ENCODE measurements at regions not wholly inside any gene's neighbourhood (a gene's known extent, or its start where the extent isn't known, plus 50 kb on each side); places are given as distances from the start of the nearest gene placed in this dataset.

DNA sequence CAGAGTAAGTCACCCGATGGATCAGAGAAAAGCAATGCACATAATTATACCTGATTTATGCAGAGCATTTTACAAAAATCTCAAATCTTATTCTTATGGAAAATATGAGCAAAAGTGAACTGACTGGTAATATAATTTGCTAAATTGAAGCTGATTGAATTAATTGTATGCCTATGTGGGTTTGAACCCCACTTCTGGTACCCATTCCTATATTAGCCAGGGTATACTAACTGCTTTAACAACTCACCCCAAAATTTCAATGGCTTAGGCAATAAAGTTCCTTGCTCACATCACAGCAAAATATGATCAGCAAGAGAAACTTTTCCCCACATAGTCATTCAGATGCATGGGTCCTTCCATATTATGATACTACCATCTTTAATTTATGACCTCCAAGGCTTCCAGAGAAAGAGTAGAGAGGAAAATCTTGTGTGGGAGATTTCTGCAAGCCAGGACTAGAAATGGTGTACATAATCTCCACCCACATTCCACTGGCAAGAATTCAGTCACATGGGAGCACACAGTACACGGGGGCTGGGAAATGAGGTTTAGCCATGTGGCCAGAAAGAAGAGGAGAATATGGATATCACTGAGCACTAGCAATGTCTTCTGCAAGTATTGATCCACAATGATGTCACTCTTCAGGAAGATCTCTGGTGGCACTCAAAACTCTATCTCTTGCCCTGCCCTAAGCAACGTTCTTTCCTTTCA, 640.7 kb downstream of the BCOR start:
- no peak for DNase-seq (ENCODE audit: extremely low read depth in 1 of 11, low read depth in 9 of 11, low spot score in 4 of 11)

- DNase-seq (ENCODE audit: extremely low read depth in 1 of 11, low read depth in 9 of 11, low spot score in 4 of 11): no peak
Measured at GRCh38 chrX:39458779-39459178, 639.0 kb downstream of the BCOR start.

DNA sequence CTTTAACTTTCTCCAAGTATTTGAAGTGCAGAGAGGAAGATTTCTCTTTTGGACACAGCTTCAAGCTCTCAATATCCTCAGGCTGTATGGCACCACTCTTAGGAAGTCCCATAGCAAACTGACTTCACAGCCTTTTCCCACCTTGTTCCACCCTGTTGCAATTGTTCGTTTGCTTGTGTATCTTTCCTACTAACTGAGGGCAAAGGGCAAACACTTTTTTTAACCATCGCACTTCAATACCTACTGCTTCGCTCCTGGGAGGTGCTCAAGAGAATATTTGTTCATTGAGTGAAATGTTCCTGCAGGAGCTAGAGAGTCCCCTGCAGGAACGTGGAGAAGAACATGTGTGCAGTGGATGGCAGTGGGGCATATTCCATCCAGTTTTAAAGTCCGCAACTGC, 638.6 kb downstream of the BCOR start:
- DNase-seq (ENCODE audit: extremely low read depth in 1 of 11, low read depth in 9 of 11, low spot score in 4 of 11): no peak

DNA sequence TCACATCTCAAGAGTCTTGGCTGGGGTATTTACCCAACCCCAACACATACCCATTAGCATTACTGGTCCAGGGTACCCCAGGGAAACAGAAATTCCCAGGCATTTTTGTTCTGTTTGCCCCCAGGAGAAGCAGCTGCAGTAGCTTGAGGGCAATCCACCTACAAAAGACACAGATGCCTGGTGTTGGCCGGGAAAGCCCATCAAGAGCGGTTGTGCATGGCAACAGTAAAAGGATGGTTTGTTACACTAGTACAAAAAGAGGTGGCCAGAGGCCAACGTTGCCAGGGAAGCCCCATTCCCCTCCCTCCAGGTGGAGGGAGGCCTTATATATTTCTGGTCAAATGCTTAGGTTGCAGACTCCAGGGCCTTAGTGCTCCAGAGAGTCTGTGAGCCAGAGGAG, 637.8 kb downstream of the BCOR start:
- DNase-seq (ENCODE audit: extremely low read depth in 1 of 11, low read depth in 9 of 11, low spot score in 4 of 11): no peak

GRCh38 chrX:39460499-39460898, 637.3 kb downstream of the BCOR start:
- no peak for DNase-seq (ENCODE audit: extremely low read depth in 1 of 11, low read depth in 9 of 11, low spot score in 4 of 11)

DNA sequence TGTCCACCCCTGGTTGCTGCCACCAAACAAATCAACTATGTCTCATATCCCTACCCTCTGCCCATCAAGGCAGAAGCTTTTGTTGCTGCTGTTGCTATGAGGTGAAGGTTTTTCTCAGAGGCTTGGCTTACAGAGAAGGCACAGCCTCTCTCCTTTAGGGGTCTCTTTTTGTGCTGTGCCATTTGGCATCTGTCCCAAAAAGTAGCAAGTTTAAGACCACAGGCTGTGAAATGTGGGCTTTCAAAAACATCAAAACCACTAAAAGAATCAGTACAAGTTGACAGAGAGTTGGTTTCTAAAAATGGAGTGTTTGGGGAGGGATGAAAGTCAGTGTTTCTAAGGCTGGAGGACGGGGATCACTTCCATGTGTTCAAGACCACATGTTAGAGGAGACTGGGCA, 634.9 kb downstream of the BCOR start:
- DNase-seq (ENCODE audit: extremely low read depth in 1 of 11, low read depth in 9 of 11, low spot score in 4 of 11): no peak

DNA sequence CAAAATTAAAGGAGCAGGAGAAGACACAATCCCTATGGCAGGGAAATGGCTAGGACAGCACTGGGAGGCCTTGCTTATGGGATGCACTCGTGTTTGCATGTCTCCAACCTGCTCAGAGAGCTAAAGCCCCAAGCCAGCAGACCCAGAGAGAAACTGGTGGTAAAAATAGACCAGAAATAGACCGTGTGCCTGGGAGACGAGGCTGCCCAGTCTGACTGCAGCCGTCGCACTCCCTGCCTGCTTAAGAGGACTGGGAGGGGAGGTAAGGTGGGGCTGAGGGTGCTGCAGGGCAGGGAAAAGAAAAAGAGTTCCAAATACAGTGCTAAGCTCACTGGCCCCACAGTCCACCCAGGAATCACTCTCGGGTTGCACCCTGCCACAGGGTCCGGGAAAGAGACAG, 633.5 kb downstream of the BCOR start:
- DNase-seq (ENCODE audit: extremely low read depth in 1 of 11, low read depth in 9 of 11, low spot score in 4 of 11): no peak

GRCh38 chrX:39465467-39465866, 632.3 kb downstream of the BCOR start:
- no peak for DNase-seq (ENCODE audit: extremely low read depth in 1 of 11, low read depth in 9 of 11, low spot score in 4 of 11)

DNA sequence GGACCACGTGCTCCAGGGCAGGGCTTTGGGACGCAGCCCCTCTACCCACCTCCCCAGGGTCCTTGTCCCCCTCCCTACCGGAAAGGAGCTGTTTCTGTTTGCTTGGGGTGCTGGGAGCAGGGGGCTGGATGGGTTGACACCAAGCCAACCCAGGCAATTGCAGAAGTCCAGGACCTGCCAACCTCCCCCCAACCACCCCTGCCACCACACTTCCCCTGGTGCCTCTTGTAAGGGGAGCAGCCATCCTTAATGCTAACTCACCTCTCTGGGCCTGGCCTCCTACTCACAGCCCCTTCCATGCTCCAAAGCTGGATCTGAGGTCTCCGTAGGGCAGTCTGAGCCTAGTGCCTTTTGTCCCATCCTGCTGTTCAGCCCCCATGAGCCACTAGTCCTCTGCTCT, 631.9 kb downstream of the BCOR start:
- no peak for DNase-seq (ENCODE audit: extremely low read depth in 1 of 11, low read depth in 9 of 11, low spot score in 4 of 11)

GRCh38 chrX:39469126-39469525, 628.6 kb downstream of the BCOR start:
- DNase-seq (ENCODE audit: extremely low read depth in 1 of 11, low read depth in 9 of 11, low spot score in 4 of 11): no peak

DNA sequence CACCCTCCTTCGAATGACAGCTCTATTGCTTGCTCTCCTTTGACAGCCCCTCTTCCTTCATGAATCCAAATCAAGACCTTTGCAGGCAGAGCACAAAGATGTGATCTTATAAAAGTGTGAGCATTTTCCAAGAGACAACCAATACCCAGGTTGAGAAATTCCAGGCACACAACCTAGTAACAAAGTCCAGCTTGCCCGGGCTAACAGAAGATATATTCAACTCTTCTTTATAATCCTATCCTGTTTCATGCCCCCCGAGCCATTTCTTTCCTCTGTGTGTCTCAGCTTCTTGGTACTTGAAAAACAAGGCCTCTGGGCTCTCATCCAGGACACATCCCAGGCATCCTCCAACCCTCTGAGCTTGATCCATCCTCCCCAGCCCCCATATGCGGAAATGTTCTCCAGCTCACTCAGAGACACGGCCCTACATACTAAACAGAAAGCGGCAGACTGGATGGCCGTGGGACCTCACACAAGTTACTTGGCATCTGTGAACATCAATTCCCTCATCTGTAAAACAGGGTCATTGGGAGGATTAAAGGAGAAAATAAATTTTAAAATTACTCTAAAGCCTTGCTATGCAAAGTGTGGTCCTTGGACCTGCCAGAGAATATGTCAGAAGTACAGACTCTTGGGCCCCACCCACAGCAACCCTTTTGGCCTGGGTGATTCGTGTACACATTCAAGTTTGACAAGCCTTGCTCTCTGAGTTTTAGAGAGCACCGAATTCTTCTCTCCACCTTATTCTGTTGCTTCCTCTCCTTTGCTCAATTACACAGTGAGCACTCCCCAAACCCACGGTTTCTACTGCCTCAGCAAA, 627.0 kb downstream of the BCOR start:
- peak in 1 of 11 donors; percentile 21 for DNase-seq (ENCODE audit: extremely low read depth in 1 of 11, low read depth in 9 of 11, low spot score in 4 of 11)

DNA sequence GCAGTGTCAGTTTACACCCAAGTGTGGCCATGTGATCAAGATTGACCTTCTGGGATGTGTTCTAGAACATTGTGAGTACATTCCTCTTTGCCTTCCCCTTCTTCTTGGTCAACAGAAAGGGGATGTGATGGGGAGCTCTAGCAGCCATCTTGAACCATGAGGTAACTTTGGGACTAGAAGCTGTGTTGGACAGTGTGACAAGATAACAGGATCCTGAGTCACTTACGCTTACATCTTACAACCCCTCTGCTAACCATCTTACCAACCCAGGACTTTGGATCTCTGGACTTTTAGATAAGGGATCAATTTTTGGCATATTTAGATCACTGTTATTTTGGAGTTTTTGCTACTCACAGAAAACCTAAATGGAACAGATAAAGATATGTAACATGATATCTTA, 625.6 kb downstream of the BCOR start:
- no peak for DNase-seq (ENCODE audit: extremely low read depth in 1 of 11, low read depth in 9 of 11, low spot score in 4 of 11)

- DNase-seq (ENCODE audit: extremely low read depth in 1 of 11, low read depth in 9 of 11, low spot score in 4 of 11): no peak
Measured at GRCh38 chrX:39473812-39474211, 623.9 kb downstream of the BCOR start.

DNA sequence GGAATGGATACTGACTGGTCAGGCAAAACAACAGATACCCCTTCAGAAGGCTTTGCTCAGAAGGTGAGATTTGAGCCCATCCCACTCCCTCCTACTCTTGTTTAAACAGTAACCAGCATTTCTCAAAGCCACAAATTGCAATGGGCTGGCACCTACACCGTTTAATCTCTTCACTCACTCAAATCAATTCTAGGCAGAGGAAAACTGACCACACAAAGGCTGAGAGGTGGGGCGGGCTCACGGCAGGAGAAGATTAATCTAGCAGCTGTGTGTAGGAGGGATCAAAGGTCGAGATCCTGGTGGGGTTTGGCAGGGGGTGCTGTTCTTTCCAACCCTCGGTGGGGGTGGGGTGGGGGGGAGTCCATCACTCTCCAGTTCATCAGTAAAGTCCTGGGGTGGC, 622.4 kb downstream of the BCOR start:
- no peak for DNase-seq (ENCODE audit: extremely low read depth in 1 of 11, low read depth in 9 of 11, low spot score in 4 of 11)

GRCh38 chrX:39476604-39477021, 621.1 kb downstream of the BCOR start:
- no peak for DNase-seq (ENCODE audit: extremely low read depth in 1 of 11, low read depth in 9 of 11, low spot score in 4 of 11)

- no peak for DNase-seq (ENCODE audit: extremely low read depth in 1 of 11, low read depth in 9 of 11, low spot score in 4 of 11)
Measured at GRCh38 chrX:39477031-39477761, 620.6 kb downstream of the BCOR start.

DNA sequence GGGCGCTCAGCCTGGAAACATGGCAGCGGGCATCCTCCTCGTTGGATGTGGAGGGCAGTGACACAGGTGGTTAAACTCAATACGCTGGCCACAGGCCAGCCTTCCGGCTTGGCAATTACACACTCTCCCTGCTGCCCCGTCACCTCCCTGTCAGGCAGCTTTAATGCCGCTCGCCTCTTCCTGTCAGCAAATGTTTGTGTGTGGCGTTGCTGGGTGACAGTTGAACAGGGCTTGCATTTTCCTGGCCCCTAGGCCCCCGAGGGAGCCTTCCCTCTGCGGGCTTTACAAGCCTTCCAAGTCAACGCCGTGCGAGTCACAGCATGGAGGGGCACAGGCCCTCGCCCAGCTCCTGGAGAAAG, 620.0 kb downstream of the BCOR start:
- DNase-seq (ENCODE audit: extremely low read depth in 1 of 11, low read depth in 9 of 11, low spot score in 4 of 11): peak in 10 of 11 donors; percentile 47 to 79 (median 64)

GRCh38 chrX:39479856-39480255, 617.9 kb downstream of the BCOR start:
- DNase-seq (ENCODE audit: extremely low read depth in 1 of 11, low read depth in 9 of 11, low spot score in 4 of 11): no peak

GRCh38 chrX:39480963-39481362, 616.8 kb downstream of the BCOR start:
- DNase-seq (ENCODE audit: extremely low read depth in 1 of 11, low read depth in 9 of 11, low spot score in 4 of 11): no peak

DNA sequence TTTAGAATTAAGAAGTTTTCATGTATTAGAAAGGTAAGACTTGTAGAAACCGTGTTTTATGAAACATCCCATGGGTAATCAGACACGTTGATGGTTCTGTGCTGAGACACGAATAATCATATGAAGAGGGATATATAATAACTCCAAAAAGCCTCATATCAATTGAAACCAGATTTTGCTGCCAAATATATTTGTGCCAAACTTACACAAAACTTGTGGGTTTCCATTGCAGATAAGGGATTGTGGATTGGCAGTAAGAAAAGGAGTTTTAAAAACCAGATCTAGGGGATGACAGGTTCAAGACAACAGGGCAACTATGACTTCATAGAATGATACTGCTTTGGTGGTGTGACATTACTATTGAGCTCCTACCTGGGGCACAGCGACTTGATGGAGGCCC, 616.1 kb downstream of the BCOR start:
- DNase-seq (ENCODE audit: extremely low read depth in 1 of 11, low read depth in 9 of 11, low spot score in 4 of 11): no peak

Measured in renal cortex interstitium (tissue), 11 donors.